ENCODE measurements at regions not wholly inside any gene's neighbourhood (a gene's known extent, or its start where the extent isn't known, plus 50 kb on each side); places are given as distances from the start of the nearest gene placed in this dataset.

- no peak for TF ChIP-seq CTCF (IDR thresholded peaks at IDR 0.05; ENCODE audit: insufficient read depth, low read depth, low read length, missing control alignments)
- H3K4me3 ChIP-seq (ENCODE audit: low read depth, low read length) = no peak overlapping the region
- DNase-seq (ENCODE audit: low read depth) = no peak
Measured at GRCh38 chr19:5205937-5206750, 134.5 kb downstream of the PTPRS start.

DNA sequence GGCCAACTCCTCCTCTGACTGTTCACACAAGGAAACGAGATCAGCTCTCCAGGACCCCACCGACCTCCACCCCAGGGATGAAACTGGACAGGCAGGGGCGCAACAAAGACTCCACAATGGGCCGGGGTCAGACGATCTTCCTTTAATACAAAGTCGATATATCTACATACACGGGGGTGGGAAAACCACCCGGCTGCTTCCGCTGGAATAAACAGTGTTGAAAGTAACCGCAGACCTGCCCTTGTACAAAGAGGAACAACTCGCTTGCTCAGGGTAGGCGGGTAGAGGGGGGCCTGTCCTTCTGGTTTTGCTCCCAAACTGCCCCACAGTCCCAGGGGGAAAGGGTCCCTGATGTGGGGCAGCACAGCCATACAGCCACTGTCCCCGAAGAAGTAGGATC lies 135.2 kb downstream of the PTPRS start:
- DNase-seq (ENCODE audit: low read depth) = no peak
- H3K4me3 ChIP-seq (ENCODE audit: low read depth, low read length) = no peak overlapping the region
- no peak for TF ChIP-seq CTCF (IDR thresholded peaks at IDR 0.05; ENCODE audit: insufficient read depth, low read depth, low read length, missing control alignments)

GRCh38 chr19:5204212-5204611 lies 136.4 kb downstream of the PTPRS start:
- H3K4me3 ChIP-seq (ENCODE audit: low read depth, low read length) = no peak overlapping the region
- no peak for DNase-seq (ENCODE audit: low read depth)
- TF ChIP-seq CTCF (IDR thresholded peaks at IDR 0.05; ENCODE audit: insufficient read depth, low read depth, low read length, missing control alignments) = no peak
